ENCODE measurements at regions not wholly inside any gene's neighbourhood (a gene's known extent, or its start where the extent isn't known, plus 50 kb on each side); places are given as distances from the start of the nearest gene placed in this dataset.

GRCh38 chr4:66568431-66568830 lies 898.1 kb upstream of the EPHA5 start:
- no peak overlapping the region for H3K27ac ChIP-seq (ENCODE audit: low read depth, low read length)
- no peaks in the 10 kb centered on the region for H3K36me3 ChIP-seq (ENCODE audit: control insufficient read depth, low read length)

GRCh38 chr4:66568001-66568400 lies 897.7 kb upstream of the EPHA5 start:
- H4K20me1 ChIP-seq (ENCODE audit: control insufficient read depth, insufficient read depth, low read depth, low read length): no peaks in the 10 kb centered on the region
- H3F3A ChIP-seq (ENCODE audit: control insufficient read depth, insufficient read depth): no peaks in the 10 kb centered on the region
- H3K27me3 ChIP-seq (ENCODE audit: control insufficient read depth, low read length): no peaks in the 10 kb centered on the region
- no peak for TF ChIP-seq CTCF (IDR thresholded peaks at IDR 0.05; ENCODE audit: low read depth, low read length, poor library complexity, severe bottlenecking)
- no peak for TF ChIP-seq EZH2phosphoT487 (IDR thresholded peaks at IDR 0.05; ENCODE audit: borderline replicate concordance, low read length)
- H3K27ac ChIP-seq (ENCODE audit: low read depth, low read length): no peak overlapping the region
- no peaks in the 10 kb centered on the region for H3K4me1 ChIP-seq (ENCODE audit: control insufficient read depth, low read length)
- H3K4me2 ChIP-seq (ENCODE audit: low read length): no peak overlapping the region
- H3K36me3 ChIP-seq (ENCODE audit: control insufficient read depth, low read length): no peaks in the 10 kb centered on the region
- no peak overlapping the region for H3K4me3 ChIP-seq (ENCODE audit: low read length)
- H3K9me3 ChIP-seq (ENCODE audit: control insufficient read depth, insufficient read depth, low read length): no peaks in the 10 kb centered on the region
- no peaks in the 10 kb centered on the region for H3K79me2 ChIP-seq (ENCODE audit: control insufficient read depth, low read length)
- no peaks in the 10 kb centered on the region for H3K9me2 ChIP-seq (replicated peaks; ENCODE audit: control insufficient read depth, low read length)

More at GRCh38 chr4:66568431-66568830, 898.1 kb upstream of the EPHA5 start:
- Histone ChIP-seq H3F3A (ENCODE audit: control insufficient read depth, insufficient read depth) (no peaks in the 10 kb centered on the region), H3K4me2 (ENCODE audit: low read length) (no peak overlapping the region), H3K9me3 (ENCODE audit: control insufficient read depth, insufficient read depth, low read length) (no peaks in the 10 kb centered on the region), H3K4me3 (ENCODE audit: low read length) (no peak overlapping the region), H3K79me2 (ENCODE audit: control insufficient read depth, low read length) (no peaks in the 10 kb centered on the region), H4K20me1 (ENCODE audit: control insufficient read depth, insufficient read depth, low read depth, low read length) (no peaks in the 10 kb centered on the region), H3K9me2 (replicated peaks; ENCODE audit: control insufficient read depth, low read length) (no peaks in the 10 kb centered on the region), H3K27me3 (ENCODE audit: control insufficient read depth, low read length) (no peaks in the 10 kb centered on the region), H3K4me1 (ENCODE audit: control insufficient read depth, low read length) (no peaks in the 10 kb centered on the region)
- no peak for TF ChIP-seq EZH2phosphoT487 (IDR thresholded peaks at IDR 0.05; ENCODE audit: borderline replicate concordance, low read length)
- TF ChIP-seq CTCF (IDR thresholded peaks at IDR 0.05; ENCODE audit: low read depth, low read length, poor library complexity, severe bottlenecking): no peak

GRCh38 chr4:66567551-66567950 lies 897.3 kb upstream of the EPHA5 start:
- Histone ChIP-seq H4K20me1 (ENCODE audit: control insufficient read depth, insufficient read depth, low read depth, low read length) (no peaks in the 10 kb centered on the region), H3K27ac (ENCODE audit: low read depth, low read length) (no peak overlapping the region), H3K36me3 (ENCODE audit: control insufficient read depth, low read length) (no peaks in the 10 kb centered on the region), H3F3A (ENCODE audit: control insufficient read depth, insufficient read depth) (no peaks in the 10 kb centered on the region), H3K4me1 (ENCODE audit: control insufficient read depth, low read length) (no peaks in the 10 kb centered on the region), H3K9me3 (ENCODE audit: control insufficient read depth, insufficient read depth, low read length) (no peaks in the 10 kb centered on the region), H3K27me3 (ENCODE audit: control insufficient read depth, low read length) (no peaks in the 10 kb centered on the region), H3K4me2 (ENCODE audit: low read length) (no peak overlapping the region), H3K9me2 (replicated peaks; ENCODE audit: control insufficient read depth, low read length) (no peaks in the 10 kb centered on the region), H3K4me3 (ENCODE audit: low read length) (no peak overlapping the region), H3K79me2 (ENCODE audit: control insufficient read depth, low read length) (no peaks in the 10 kb centered on the region)
- no peak for TF ChIP-seq EZH2phosphoT487 (IDR thresholded peaks at IDR 0.05; ENCODE audit: borderline replicate concordance, low read length)
- no peak for TF ChIP-seq CTCF (IDR thresholded peaks at IDR 0.05; ENCODE audit: low read depth, low read length, poor library complexity, severe bottlenecking)

GRCh38 chr4:66565801-66566200 lies 895.5 kb upstream of the EPHA5 start:
- H4K20me1 ChIP-seq (ENCODE audit: control insufficient read depth, insufficient read depth, low read depth, low read length): no peaks in the 10 kb centered on the region
- H3K4me2 ChIP-seq (ENCODE audit: low read length): no peak overlapping the region
- H3K4me3 ChIP-seq (ENCODE audit: low read length): no peak overlapping the region
- no peaks in the 10 kb centered on the region for H3K27me3 ChIP-seq (ENCODE audit: control insufficient read depth, low read length)
- H3K4me1 ChIP-seq (ENCODE audit: control insufficient read depth, low read length): no peaks in the 10 kb centered on the region
- H3K9me2 ChIP-seq (replicated peaks; ENCODE audit: control insufficient read depth, low read length): no peaks in the 10 kb centered on the region
- TF ChIP-seq EZH2phosphoT487 (IDR thresholded peaks at IDR 0.05; ENCODE audit: borderline replicate concordance, low read length) (no peak), CTCF (IDR thresholded peaks at IDR 0.05; ENCODE audit: low read depth, low read length, poor library complexity, severe bottlenecking) (no peak)
- no peaks in the 10 kb centered on the region for H3K9me3 ChIP-seq (ENCODE audit: control insufficient read depth, insufficient read depth, low read length)
- H3F3A ChIP-seq (ENCODE audit: control insufficient read depth, insufficient read depth): no peaks in the 10 kb centered on the region
- H3K36me3 ChIP-seq (ENCODE audit: control insufficient read depth, low read length): no peaks in the 10 kb centered on the region
- H3K27ac ChIP-seq (ENCODE audit: low read depth, low read length): no peak overlapping the region
- no peaks in the 10 kb centered on the region for H3K79me2 ChIP-seq (ENCODE audit: control insufficient read depth, low read length)
